CD4-positive, CD25-positive, alpha-beta regulatory T cell (primary cell): ENCODE measurements at regions not wholly inside any gene's neighbourhood (a gene's known extent, or its start where the extent isn't known, plus 50 kb on each side); places are given as distances from the start of the nearest gene placed in this dataset.

ENCODE experiments used
- ATAC-seq, 2 donors: fragments of 150-1000 bp; cut with Tn5 transposase; one replicate each; pipeline ENCODE4 v1.10.0; 2021; ENCODE audit warnings: low read depth in 2 of 2, moderate number of reproducible peaks in 2 of 2, moderate library complexity in 1 of 2
- DNase-seq, 3 donors: peaks; one replicate each; pipeline versions ENCODE4 v3.0.0 to v3.0.0-alpha.2; 2012 to 2022; ENCODE audit warnings: mixed read lengths in 1 of 3
- H3K27ac ChIP-seq: one replicate; pipeline ENCODE4 v1.7.0; 2013; ENCODE audit warnings: mild to moderate bottlenecking, low read length; ENCODE audit not compliant: insufficient read depth, poor library complexity, severe bottlenecking
- H3K27me3 ChIP-seq: one replicate; pipeline ENCODE4 v1.7.0; 2013; ENCODE audit warnings: low read length; ENCODE audit not compliant: control insufficient read depth, insufficient read depth
- H3K36me3 ChIP-seq: one replicate; pipeline ENCODE4 v1.7.0; 2013; ENCODE audit warnings: mild to moderate bottlenecking, low read length, moderate library complexity; ENCODE audit not compliant: control insufficient read depth, insufficient read depth
- H3K4me1 ChIP-seq: 2 replicates; pipeline ENCODE4 v1.7.0; 2013; ENCODE audit warnings: mild to moderate bottlenecking, low read length; ENCODE audit not compliant: insufficient read depth, control insufficient read depth, poor library complexity, severe bottlenecking
- H3K4me3 ChIP-seq: one replicate; pipeline ENCODE4 v1.7.0; 2013; ENCODE audit warnings: low read depth, mild to moderate bottlenecking, low read length, moderate library complexity
- H3K9me3 ChIP-seq, 2 experiments: 1 replicate in 1 of 2; 2 replicates in 1 of 2; pipeline ENCODE4 v1.7.0; 2013; ENCODE audit warnings: low read length in 2 of 2, mild to moderate bottlenecking in 1 of 2, moderate library complexity in 1 of 2; ENCODE audit not compliant: control insufficient read depth in 2 of 2
- H3K27ac Mint-ChIP-seq, 3 donors: one replicate each; pipeline ENCODE4 v1.8.0; 2020 to 2022; ENCODE audit warnings: mild to moderate bottlenecking in 3 of 3, mixed read lengths in 3 of 3, moderate library complexity in 2 of 3
- H3K27me3 Mint-ChIP-seq: one replicate; pipeline ENCODE4 v1.8.0; 2022; ENCODE audit warnings: mild to moderate bottlenecking, mixed read lengths
- H3K36me3 Mint-ChIP-seq: one replicate; pipeline ENCODE4 v1.8.0; 2020; ENCODE audit warnings: mixed read lengths
- H3K4me1 Mint-ChIP-seq, 4 donors: one replicate each; pipeline ENCODE4 v1.8.0; 2020 to 2022; ENCODE audit warnings: mixed read lengths in 4 of 4, mild to moderate bottlenecking in 1 of 4
- H3K4me3 Mint-ChIP-seq, 4 donors: one replicate each; pipeline ENCODE4 v1.8.0; 2020 to 2022; ENCODE audit warnings: mild to moderate bottlenecking in 4 of 4, mixed read lengths in 4 of 4, moderate library complexity in 3 of 4
- H3K9me3 Mint-ChIP-seq, 7 donors: one replicate each; pipeline ENCODE4 v1.8.0; 2020 to 2022; ENCODE audit warnings: mixed read lengths in 7 of 7, mild to moderate bottlenecking in 3 of 7, moderate library complexity in 2 of 7

DNA sequence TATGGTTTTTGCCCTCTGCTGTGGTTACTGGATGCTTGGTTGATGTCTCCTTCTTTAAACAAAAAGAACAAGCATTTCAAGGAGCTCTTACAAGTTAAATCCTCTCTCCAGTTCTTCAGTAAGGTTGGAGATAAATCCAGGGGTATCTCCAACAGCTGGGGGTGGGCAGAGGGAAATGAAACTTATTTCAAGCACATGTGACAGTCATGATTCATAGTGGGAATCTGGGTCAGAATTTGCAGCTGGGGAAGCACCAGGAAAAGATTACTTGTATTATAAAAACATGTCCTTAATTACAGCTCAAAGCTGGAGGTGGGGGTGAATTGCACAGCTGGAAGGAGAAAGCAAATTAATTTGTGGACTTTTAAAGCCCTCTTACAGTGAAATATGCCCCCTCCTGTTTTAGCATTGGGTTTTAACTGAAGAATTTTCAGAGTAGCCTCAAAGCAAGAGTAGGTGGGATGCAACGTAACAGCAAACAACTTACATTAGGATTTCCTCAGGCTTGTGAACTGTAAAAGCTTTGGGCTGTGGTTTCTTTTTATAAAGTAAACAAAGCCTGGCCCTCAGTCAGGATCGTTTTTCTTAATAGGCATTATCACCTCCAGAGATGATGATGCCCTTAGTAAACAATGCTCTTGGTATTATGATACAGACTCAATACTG, 596.4 kb downstream of the NYAP2 start:
- no peak overlapping the region for H3K4me3 ChIP-seq
- no peak for DNase-seq
- no peak overlapping the region for H3K4me3 Mint-ChIP-seq

DNA sequence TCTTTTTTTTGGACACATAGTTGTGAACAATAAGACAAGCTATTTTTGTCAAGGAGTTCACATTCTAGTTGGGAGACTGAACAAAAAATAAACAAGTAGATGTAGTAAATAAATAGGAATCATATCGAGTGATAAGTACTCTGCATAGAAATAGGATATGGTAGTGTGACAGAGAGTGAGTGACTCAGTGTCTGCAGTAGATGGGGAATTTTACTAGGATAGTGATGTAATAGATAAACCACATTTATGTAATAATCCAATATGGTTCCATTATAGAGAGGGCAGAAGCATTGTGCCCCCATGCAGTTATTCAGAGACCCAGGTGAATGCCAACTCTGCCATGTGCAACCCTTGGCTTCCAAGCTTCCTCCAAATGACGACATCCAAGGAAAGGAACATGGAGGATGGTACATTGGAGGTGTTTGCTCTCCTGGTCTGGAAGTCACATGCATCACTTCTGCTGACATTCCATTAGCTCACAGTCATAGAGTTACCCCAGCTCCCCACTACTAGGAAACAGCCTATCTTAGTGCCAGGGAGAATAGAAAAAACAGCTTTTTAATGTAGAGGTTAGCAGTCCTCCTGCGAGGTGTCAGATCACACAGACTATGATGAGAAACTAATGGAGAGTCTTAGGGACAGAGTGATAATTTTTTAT, 595.4 kb downstream of the NYAP2 start:
- H3K36me3 ChIP-seq: no peaks in the 10 kb centered on the region
- Mint-ChIP-seq H3K4me3 (no peak overlapping the region), H3K4me1 (no peaks in the 10 kb centered on the region), H3K27me3 (no peaks in the 10 kb centered on the region), H3K36me3 (no peaks in the 10 kb centered on the region), H3K9me3 (peaks cover 0 to 5% (median 0%) of the 10 kb centered on the region in 7 donors), H3K27ac (no peak overlapping the region)
- H3K4me3 ChIP-seq: no peak overlapping the region
- H3K4me1 ChIP-seq: no peaks in the 10 kb centered on the region
- H3K27me3 ChIP-seq: no peaks in the 10 kb centered on the region
- H3K9me3 ChIP-seq: no peaks in the 10 kb centered on the region
- no peak for DNase-seq
- no peak for ATAC-seq
- H3K27ac ChIP-seq: no peak overlapping the region

More for the DNA sequence above, 596.4 kb downstream of the NYAP2 start:
- Mint-ChIP-seq H3K36me3 (no peaks in the 10 kb centered on the region), H3K4me1 (no peaks in the 10 kb centered on the region), H3K9me3 (peaks cover 0 to 5% (median 0%) of the 10 kb centered on the region in 7 donors), H3K27me3 (no peaks in the 10 kb centered on the region), H3K27ac (no peak overlapping the region)
- Histone ChIP-seq H3K4me1 (no peaks in the 10 kb centered on the region), H3K36me3 (no peaks in the 10 kb centered on the region), H3K27me3 (no peaks in the 10 kb centered on the region), H3K9me3 (no peaks in the 10 kb centered on the region), H3K27ac (no peak overlapping the region)
- no peak for ATAC-seq

DNA sequence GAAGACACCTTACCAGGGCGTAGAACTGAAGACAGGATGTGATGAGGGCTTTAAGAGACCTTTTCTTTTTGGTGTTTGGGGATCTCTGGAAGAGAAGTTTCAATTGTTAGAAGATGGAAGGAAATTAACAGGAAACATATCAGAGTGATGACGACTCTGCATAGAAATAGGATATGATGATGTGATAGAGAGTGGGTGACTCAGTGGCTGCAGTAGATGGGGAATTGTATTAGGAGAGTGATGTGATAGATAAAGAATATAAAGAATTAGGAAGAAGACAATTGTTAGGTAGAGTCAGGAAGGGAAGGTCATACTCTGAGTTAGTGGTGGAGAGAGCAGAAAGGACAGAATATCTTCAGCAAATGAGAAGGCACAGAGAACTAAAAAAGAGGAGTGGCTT, 593.9 kb downstream of the NYAP2 start:
- no peak for ATAC-seq
- Histone ChIP-seq H3K27ac (no peak overlapping the region), H3K9me3 (no peaks in the 10 kb centered on the region), H3K4me1 (no peaks in the 10 kb centered on the region), H3K36me3 (no peaks in the 10 kb centered on the region), H3K4me3 (no peak overlapping the region), H3K27me3 (no peaks in the 10 kb centered on the region)
- no peaks in the 10 kb centered on the region for H3K27me3 Mint-ChIP-seq
- no peaks in the 10 kb centered on the region for H3K36me3 Mint-ChIP-seq
- H3K4me1 Mint-ChIP-seq: no peaks in the 10 kb centered on the region
- no peak overlapping the region for H3K4me3 Mint-ChIP-seq
- H3K9me3 Mint-ChIP-seq: peaks cover 0 to 5% (median 0%) of the 10 kb centered on the region in 7 donors
- H3K27ac Mint-ChIP-seq: no peak overlapping the region
- DNase-seq: no peak

DNA sequence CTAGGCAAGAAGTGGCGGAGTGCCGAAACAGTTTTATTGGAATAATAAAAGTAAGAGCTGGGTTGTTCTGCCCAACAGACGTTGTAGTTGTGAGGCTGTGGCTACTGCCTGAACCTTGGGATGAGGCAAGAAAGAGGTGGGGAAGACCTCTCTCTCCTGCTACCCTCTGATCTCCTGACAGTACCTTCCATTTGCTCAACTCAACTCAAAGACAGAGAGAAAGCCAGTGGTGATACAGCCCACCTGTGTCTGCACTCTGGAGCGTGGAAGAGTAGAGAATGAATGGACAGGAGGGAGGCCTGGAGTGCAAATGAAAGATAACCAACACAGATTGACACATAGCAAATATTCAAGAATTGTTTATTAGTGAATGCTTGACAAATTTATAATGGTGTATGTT, 590.3 kb downstream of the NYAP2 start:
- ATAC-seq: no peak
- no peaks in the 10 kb centered on the region for H3K36me3 ChIP-seq
- H3K27ac ChIP-seq: no peak overlapping the region
- H3K27ac Mint-ChIP-seq: no peak overlapping the region
- H3K27me3 ChIP-seq: no peaks in the 10 kb centered on the region
- H3K9me3 ChIP-seq: no peaks in the 10 kb centered on the region
- H3K9me3 Mint-ChIP-seq: peaks cover 0 to 2% (median 0%) of the 10 kb centered on the region in 7 donors
- H3K4me3 Mint-ChIP-seq: no peak overlapping the region
- no peaks in the 10 kb centered on the region for H3K27me3 Mint-ChIP-seq
- no peak for DNase-seq
- H3K36me3 Mint-ChIP-seq: no peaks in the 10 kb centered on the region
- no peaks in the 10 kb centered on the region for H3K4me1 ChIP-seq
- H3K4me3 ChIP-seq: no peak overlapping the region
- H3K4me1 Mint-ChIP-seq: no peaks in the 10 kb centered on the region

DNA sequence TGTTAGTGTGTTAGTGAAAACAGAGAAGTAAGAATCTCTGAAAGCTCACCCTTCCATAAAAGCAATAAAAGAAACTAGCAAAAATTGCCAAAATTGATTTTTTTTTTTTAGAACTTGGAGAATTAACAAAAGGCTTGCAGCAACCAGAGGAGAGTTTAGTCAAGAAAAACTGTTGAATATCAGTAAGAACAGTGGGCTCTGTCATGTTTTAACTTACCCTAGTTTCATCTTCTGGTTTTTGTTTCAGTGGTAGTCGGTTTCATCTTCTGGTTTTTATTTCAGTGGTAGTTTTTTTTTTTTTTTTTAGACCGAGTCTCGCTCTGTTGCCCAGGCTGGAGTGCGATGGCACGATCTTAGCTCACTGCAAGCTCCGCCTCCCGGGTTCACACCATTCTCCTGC, 580.9 kb downstream of the NYAP2 start:
- Mint-ChIP-seq H3K27me3 (no peaks in the 10 kb centered on the region), H3K27ac (no peak overlapping the region), H3K4me3 (no peak overlapping the region), H3K36me3 (no peaks in the 10 kb centered on the region), H3K4me1 (no peaks in the 10 kb centered on the region), H3K9me3 (peaks cover 0 to 5% (median 1%) of the 10 kb centered on the region in 7 donors)
- no peaks in the 10 kb centered on the region for H3K9me3 ChIP-seq
- DNase-seq (no peak), ATAC-seq (no peak)
- H3K4me1 ChIP-seq: no peaks in the 10 kb centered on the region
- H3K27ac ChIP-seq: no peak overlapping the region
- no peaks in the 10 kb centered on the region for H3K36me3 ChIP-seq
- H3K27me3 ChIP-seq: no peaks in the 10 kb centered on the region
- no peak overlapping the region for H3K4me3 ChIP-seq

DNA sequence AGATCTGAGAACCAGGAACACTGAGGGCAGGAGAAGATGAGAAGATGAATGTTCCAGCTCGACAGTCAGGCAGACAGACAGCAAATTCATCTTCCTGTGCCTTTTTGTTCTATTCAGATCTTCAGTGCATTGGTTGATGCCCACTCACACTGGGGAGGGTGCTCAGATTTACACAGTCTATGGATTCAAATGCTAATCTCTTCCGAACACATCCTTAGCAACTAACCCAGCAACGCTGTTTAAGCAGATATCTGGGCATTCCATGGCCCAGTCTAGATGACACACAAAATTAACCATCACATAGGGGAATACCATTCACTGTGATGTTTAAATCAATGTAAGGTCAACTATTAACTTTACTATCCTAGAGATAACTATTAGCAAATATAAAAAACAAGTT, 571.9 kb downstream of the NYAP2 start:
- H3K4me1 ChIP-seq: no peaks in the 10 kb centered on the region
- no peak overlapping the region for H3K4me3 ChIP-seq
- H3K27me3 Mint-ChIP-seq: no peaks in the 10 kb centered on the region
- H3K9me3 Mint-ChIP-seq: peaks cover 0 to 7% (median 4%) of the 10 kb centered on the region in 7 donors
- no peaks in the 10 kb centered on the region for H3K36me3 ChIP-seq
- no peak overlapping the region for H3K27ac ChIP-seq
- H3K4me3 Mint-ChIP-seq: no peak overlapping the region
- no peak for ATAC-seq
- H3K9me3 ChIP-seq: no peaks in the 10 kb centered on the region
- no peak overlapping the region for H3K27ac Mint-ChIP-seq
- no peaks in the 10 kb centered on the region for H3K27me3 ChIP-seq
- no peaks in the 10 kb centered on the region for H3K36me3 Mint-ChIP-seq
- no peak for DNase-seq
- H3K4me1 Mint-ChIP-seq: no peaks in the 10 kb centered on the region

DNA sequence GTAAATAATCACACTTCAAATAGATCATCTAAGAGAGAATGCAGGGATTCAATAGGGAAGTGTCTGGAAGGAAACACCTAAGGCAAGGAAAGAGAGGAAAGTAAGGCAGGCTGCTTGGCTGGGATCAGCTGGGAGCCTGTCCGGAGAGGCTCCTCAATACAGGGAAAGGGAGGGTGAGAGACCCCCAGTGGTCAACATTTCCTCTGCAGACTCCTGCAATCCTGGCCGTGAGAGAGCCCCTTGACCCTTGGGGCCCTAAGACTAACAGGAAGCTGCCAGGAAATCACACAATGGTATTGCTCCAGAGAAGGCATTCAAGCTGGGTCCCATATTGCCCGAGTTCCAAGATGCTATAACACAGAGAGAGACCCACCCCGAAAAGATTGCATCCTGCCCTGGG, 549.4 kb downstream of the NYAP2 start:
- Histone ChIP-seq H3K4me1 (no peaks in the 10 kb centered on the region), H3K4me3 (no peak overlapping the region), H3K9me3 (peaks cover 7 to 18% of the 10 kb centered on the region in 2 experiments), H3K27ac (no peak overlapping the region), H3K36me3 (no peaks in the 10 kb centered on the region), H3K27me3 (no peaks in the 10 kb centered on the region)
- no peaks in the 10 kb centered on the region for H3K36me3 Mint-ChIP-seq
- no peak overlapping the region for H3K4me3 Mint-ChIP-seq
- peaks cover 0 to 33% (median 13%) of the 10 kb centered on the region in 7 donors for H3K9me3 Mint-ChIP-seq
- H3K27ac Mint-ChIP-seq: no peak overlapping the region
- ATAC-seq (no peak), DNase-seq (no peak)
- no peaks in the 10 kb centered on the region for H3K27me3 Mint-ChIP-seq
- no peaks in the 10 kb centered on the region for H3K4me1 Mint-ChIP-seq

DNA sequence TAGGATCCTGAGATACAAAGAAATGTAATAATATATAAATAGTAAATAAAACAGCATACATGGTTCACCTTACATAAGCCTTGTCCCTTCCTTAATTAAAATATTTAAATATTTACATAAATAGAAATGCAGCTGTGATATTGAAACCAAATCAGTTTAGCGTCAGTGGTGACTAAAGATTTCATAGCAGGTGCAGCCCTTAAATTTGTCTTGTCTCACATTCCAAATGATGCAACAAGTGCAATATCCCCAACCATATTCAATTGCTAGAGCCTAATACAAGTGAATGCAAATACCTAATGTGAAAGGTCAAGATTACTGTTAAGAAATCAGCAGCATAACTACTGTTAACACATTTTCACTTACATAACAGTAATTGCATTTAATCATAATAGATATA, 539.5 kb downstream of the NYAP2 start:
- Mint-ChIP-seq H3K9me3 (peaks cover 0 to 5% (median 1%) of the 10 kb centered on the region in 7 donors), H3K27me3 (no peaks in the 10 kb centered on the region), H3K4me3 (no peak overlapping the region), H3K36me3 (no peaks in the 10 kb centered on the region), H3K27ac (no peak overlapping the region), H3K4me1 (no peaks in the 10 kb centered on the region)
- DNase-seq: no peak
- Histone ChIP-seq H3K27ac (no peak overlapping the region), H3K4me1 (no peaks in the 10 kb centered on the region), H3K4me3 (no peak overlapping the region), H3K9me3 (no peaks in the 10 kb centered on the region), H3K36me3 (no peaks in the 10 kb centered on the region), H3K27me3 (no peaks in the 10 kb centered on the region)
- no peak for ATAC-seq
